Fibroblast of skin of left quadriceps (primary cell): ENCODE measurements at regions not wholly inside any gene's neighbourhood (a gene's known extent, or its start where the extent isn't known, plus 50 kb on each side); places are given as distances from the start of the nearest gene placed in this dataset.

Source experiments
- DNase-seq, 2 experiments: peaks; one replicate each; pipeline ENCODE4 v3.0.0-alpha.2; 2013; ENCODE audit warnings: low read depth in 2 of 2

- DNase-seq: no peak
These were observed 59.6 kb downstream of the C3orf38 start for GRCh38 chr3:88209356-88209755.

- no peak for DNase-seq
These were observed 61.5 kb downstream of the C3orf38 start for GRCh38 chr3:88211096-88211890.

GRCh38 chr3:88219138-88219792 lies 69.5 kb downstream of the C3orf38 start:
- peak in 1 of 2 experiments; percentile 46 for DNase-seq

GRCh38 chr3:88220126-88220525 lies 70.4 kb downstream of the C3orf38 start:
- no peak for DNase-seq

GRCh38 chr3:88221726-88222125 lies 72.0 kb downstream of the C3orf38 start:
- DNase-seq: no peak

- DNase-seq: no peak
These were observed 72.6 kb downstream of the C3orf38 start for GRCh38 chr3:88222343-88222742.

- DNase-seq: peak in 1 of 2 experiments; percentile 50
These were observed 75.7 kb downstream of the C3orf38 start for GRCh38 chr3:88225326-88226008.

- no peak for DNase-seq
These were observed 77.2 kb downstream of the C3orf38 start for GRCh38 chr3:88226910-88227309.

- DNase-seq: no peak
These were observed 80.9 kb downstream of the C3orf38 start for GRCh38 chr3:88230638-88231037.

- no peak for DNase-seq
These were observed 81.4 kb downstream of the C3orf38 start for GRCh38 chr3:88231207-88231606.

- no peak for DNase-seq
These were observed 81.9 kb downstream of the C3orf38 start for GRCh38 chr3:88231632-88232031.

GRCh38 chr3:88235102-88235501 lies 85.3 kb downstream of the C3orf38 start:
- no peak for DNase-seq

GRCh38 chr3:88239870-88240269 lies 90.1 kb downstream of the C3orf38 start:
- DNase-seq: no peak

GRCh38 chr3:88248658-88249057 lies 98.9 kb downstream of the C3orf38 start:
- DNase-seq: no peak

- DNase-seq: no peak
These were observed 109.3 kb downstream of the C3orf38 start for GRCh38 chr3:88259045-88259444.

- DNase-seq: no peak
These were observed 112.8 kb downstream of the C3orf38 start for GRCh38 chr3:88262527-88262926.

GRCh38 chr3:88263417-88264100 lies 113.8 kb downstream of the C3orf38 start:
- no peak for DNase-seq

GRCh38 chr3:88267441-88267840 lies 117.7 kb downstream of the C3orf38 start:
- no peak for DNase-seq

- no peak for DNase-seq
These were observed 118.1 kb downstream of the C3orf38 start for GRCh38 chr3:88267847-88268246.

- DNase-seq: no peak
These were observed 130.6 kb downstream of the C3orf38 start for GRCh38 chr3:88280326-88280725.

- DNase-seq: no peak
These were observed 132.9 kb downstream of the C3orf38 start for GRCh38 chr3:88282528-88283241.

GRCh38 chr3:88283242-88283592 lies 133.5 kb downstream of the C3orf38 start:
- no peak for DNase-seq
